ENCODE measurements at regions not wholly inside any gene's neighbourhood (a gene's known extent, or its start where the extent isn't known, plus 50 kb on each side); places are given as distances from the start of the nearest gene placed in this dataset.

DNA sequence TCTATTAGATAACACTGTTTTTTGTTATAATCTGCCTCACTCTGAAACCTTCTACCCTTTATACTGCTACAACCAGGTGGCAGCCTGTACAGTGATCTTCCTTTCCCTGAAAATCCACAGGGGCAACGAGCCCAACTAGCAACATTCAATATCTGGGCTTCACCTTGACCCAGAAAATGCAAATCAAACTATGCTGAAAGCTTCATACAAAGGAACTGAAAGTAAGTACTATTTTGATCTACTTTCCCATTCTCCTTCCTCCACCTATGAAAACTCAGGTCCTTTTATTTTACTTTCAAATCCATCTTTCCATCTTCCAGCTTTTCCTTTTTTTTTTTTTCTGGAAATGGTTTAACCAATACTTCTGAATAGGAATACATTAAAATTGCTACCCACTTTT lies 175.8 kb upstream of the CCDC150 start:
- no peak overlapping the region for H3K4me3 ChIP-seq (ENCODE audit: low read depth, low read length)
- DNase-seq (ENCODE audit: low read depth, low spot score), result no peak
- POLR2A ChIA-PET, result no interaction called here
- TF ChIP-seq CTCF (IDR thresholded peaks at IDR 0.05; ENCODE audit: insufficient read depth, low read length, missing control alignments), result no peak
- CTCF ChIA-PET, result interaction anchor here (5.9 kb wide), 1 partner anchor 10 kb away, joined by 41 read pairs; no protein-coding TSS in a partner anchor

GRCh38 chr2:196464311-196464710 lies 175.2 kb upstream of the CCDC150 start:
- no peak for DNase-seq (ENCODE audit: low read depth, low spot score)
- ChIA-PET POLR2A (no interaction called here), CTCF (interaction anchor here (1.1 to 5.9 kb wide), 2 partner anchors 11 to 295 kb away, joined by 5 to 41 read pairs; no protein-coding TSS in a partner anchor)
- TF ChIP-seq CTCF (IDR thresholded peaks at IDR 0.05; ENCODE audit: insufficient read depth, low read length, missing control alignments), result no peak
- H3K4me3 ChIP-seq (ENCODE audit: low read depth, low read length), result no peak overlapping the region

- POLR2A ChIA-PET, result no interaction called here
- no peak overlapping the region for H3K4me3 ChIP-seq (ENCODE audit: low read depth, low read length)
- CTCF ChIA-PET, result interaction anchor here (0.6 to 5.9 kb wide), 7 partner anchors 10 to 399 kb away, joined by 3 to 41 read pairs (median 4); no protein-coding TSS in a partner anchor
- DNase-seq (ENCODE audit: low read depth, low spot score), result no peak
- no peak for TF ChIP-seq CTCF (IDR thresholded peaks at IDR 0.05; ENCODE audit: insufficient read depth, low read length, missing control alignments)
Observed at GRCh38 chr2:196466581-196466980, 172.9 kb upstream of the CCDC150 start.

GRCh38 chr2:196468394-196468793 lies 171.1 kb upstream of the CCDC150 start:
- no peak overlapping the region for H3K4me3 ChIP-seq (ENCODE audit: low read depth, low read length)
- no peak for DNase-seq (ENCODE audit: low read depth, low spot score)
- ChIA-PET CTCF (interaction anchor here (0.6 to 5.9 kb wide), 2 partner anchors 15 to 34 kb away, joined by 3 to 41 read pairs; no protein-coding TSS in a partner anchor), POLR2A (no interaction called here)
- TF ChIP-seq CTCF (IDR thresholded peaks at IDR 0.05; ENCODE audit: insufficient read depth, low read length, missing control alignments), result no peak

GRCh38 chr2:196473617-196474016 lies 165.9 kb upstream of the CCDC150 start:
- H3K4me3 ChIP-seq (ENCODE audit: low read depth, low read length), result no peak overlapping the region
- TF ChIP-seq CTCF (IDR thresholded peaks at IDR 0.05; ENCODE audit: insufficient read depth, low read length, missing control alignments), result no peak
- ChIA-PET POLR2A (no interaction called here), CTCF (interaction anchor here (1.7 to 1.8 kb wide), 2 partner anchors 19 to 25 kb away, joined by 3 to 7 read pairs; no protein-coding TSS in a partner anchor)
- DNase-seq (ENCODE audit: low read depth, low spot score), result no peak

DNA sequence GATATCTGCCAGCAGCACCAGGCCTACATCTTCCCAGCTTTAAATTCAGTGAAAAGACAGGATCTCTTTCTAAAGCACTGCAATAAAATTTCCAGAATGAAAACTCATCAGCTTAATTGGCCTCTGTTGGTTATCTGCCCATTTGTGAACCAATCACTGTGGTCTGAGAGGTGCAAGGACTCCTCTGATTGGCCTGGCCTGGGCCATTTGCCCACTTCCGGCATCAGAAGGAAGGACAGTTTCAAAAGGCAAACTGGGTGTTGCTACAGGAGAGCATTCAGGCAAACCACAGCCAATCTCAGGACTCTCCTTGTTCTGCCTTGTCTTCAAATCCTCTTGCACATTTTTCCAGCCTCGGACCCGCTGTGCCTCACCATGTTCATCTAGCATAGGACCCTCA lies 163.9 kb upstream of the CCDC150 start:
- no peak for DNase-seq (ENCODE audit: low read depth, low spot score)
- no peak overlapping the region for H3K4me3 ChIP-seq (ENCODE audit: low read depth, low read length)
- ChIA-PET CTCF (no interaction called here), POLR2A (no interaction called here)
- TF ChIP-seq CTCF (IDR thresholded peaks at IDR 0.05; ENCODE audit: insufficient read depth, low read length, missing control alignments), result no peak

All from AG04449 (cell line).